ENCODE measurements at regions not wholly inside any gene's neighbourhood (a gene's known extent, or its start where the extent isn't known, plus 50 kb on each side); places are given as distances from the start of the nearest gene placed in this dataset.

- H3K27me3 ChIP-seq (replicated peaks in 1 of 4; ENCODE audit: control insufficient read depth in 3 of 4, extremely low read depth in 1 of 4, insufficient read depth in 3 of 4, low read length in 3 of 4), result no peaks in the 10 kb centered on the region
- no peak for TF ChIP-seq CHD2 (IDR thresholded peaks at IDR 0.05; ENCODE audit: low read length)
- TF ChIP-seq RXRA (IDR thresholded peaks at IDR 0.05; ENCODE audit: insufficient read depth, low read depth, low read length), result 0 out of 2 replicates have a peak, but pooled peaks have one; percentile 15
- no peaks in the 10 kb centered on the region for H3K79me2 ChIP-seq (ENCODE audit: control insufficient read depth in 1 of 2, insufficient read depth in 2 of 2, low read length in 2 of 2)
- FAIRE-seq, result no peak
- H4K5ac ChIP-seq (ENCODE audit: insufficient read length, low read depth, low read length), result no peak overlapping the region
- CTCF ChIA-PET (ENCODE audit: partially characterized antibody), result interaction anchor here (0.9 to 1.6 kb wide), 5 partner anchors 9 to 237 kb away, joined by 3 to 6 read pairs (median 4); no protein-coding TSS in a partner anchor
- POLR2A ChIA-PET (ENCODE audit: partially characterized antibody), result interaction anchor here (0.6 kb wide), 1 partner anchor 412 kb away, joined by 4 read pairs; no protein-coding TSS in a partner anchor
- no peak overlapping the region for H2BK120ac ChIP-seq (replicated peaks; ENCODE audit: low read depth, low read length)
- H2BK12ac ChIP-seq (ENCODE audit: low read depth, low read length), result no peak overlapping the region
- no peak overlapping the region for H2BK5ac ChIP-seq (ENCODE audit: low read depth, low read length)
- no peak overlapping the region for H3K4me3 ChIP-seq (ENCODE audit: extremely low read depth in 1 of 4, insufficient read depth in 2 of 4, low read depth in 3 of 4, low read length in 4 of 4)
- WGBS, 2 experiments (ENCODE audit: extremely low coverage in 1 of 2, insufficient coverage in 1 of 2, insufficient read length in 1 of 2, insufficient replicate concordance in 2 of 2, low coverage in 1 of 2, low lambda C conversion rate in 2 of 2, missing lambda C conversion rate in 1 of 2), result 69% methylated on average over 6 of the region's 6 CpGs; no CpG with 5 or more reads in 1 of the 2 experiments
- no peak overlapping the region for H3K18ac ChIP-seq (ENCODE audit: extremely low read depth, low read length)
- no peak overlapping the region for H2BK15ac ChIP-seq (ENCODE audit: low read length)
- no peaks in the 10 kb centered on the region for H3K79me1 ChIP-seq (ENCODE audit: low read depth, low read length)
- no peak overlapping the region for H3K4ac ChIP-seq (replicated peaks; ENCODE audit: insufficient read length, low read depth, low read length)
- H3K4me1 ChIP-seq (replicated peaks in 1 of 4; ENCODE audit: control insufficient read depth in 3 of 4, insufficient read depth in 4 of 4, low read length in 3 of 4), result peaks cover 0 to 6% (median 1%) of the 10 kb centered on the region in 4 experiments; a peak in 1 of 7 replicates
- H2AFZ ChIP-seq (ENCODE audit: low read length), result peak overlapping the region; percentile 24; the same call in 1 of the 2 replicates
- no peak for DNase-seq (ENCODE audit: low read depth in 1 of 2, low spot score in 2 of 2)
- no peak overlapping the region for H4K91ac ChIP-seq (replicated peaks; ENCODE audit: insufficient read length, low read length)
- H3K36me3 ChIP-seq (ENCODE audit: control insufficient read depth in 2 of 4, insufficient read depth in 4 of 4, low read length in 3 of 4), result no peaks in the 10 kb centered on the region
- no peaks in the 10 kb centered on the region for H3K9me3 ChIP-seq (ENCODE audit: insufficient read depth in 2 of 2, low read depth in 1 of 2, low read length in 1 of 2)
- H4K8ac ChIP-seq (ENCODE audit: extremely low read depth, insufficient read depth, low read length), result no peak overlapping the region
- no peaks in the 10 kb centered on the region for H3K23me2 ChIP-seq (ENCODE audit: low read depth, low read length)
- H3K56ac ChIP-seq (replicated peaks; ENCODE audit: insufficient read length, low read depth, low read length), result no peak overlapping the region
- H3K23ac ChIP-seq (ENCODE audit: insufficient read length), result no peak overlapping the region
- no peak overlapping the region for H3K27ac ChIP-seq (ENCODE audit: low read depth, low read length)
- no peak overlapping the region for H3K9ac ChIP-seq (replicated peaks in 1 of 4; ENCODE audit: extremely low read depth in 1 of 4, low read depth in 3 of 4, low read length in 3 of 4)
- no peak overlapping the region for H2AK5ac ChIP-seq (ENCODE audit: low read depth, low read length)
- H3K14ac ChIP-seq (ENCODE audit: insufficient read length), result no peak overlapping the region
- no peak overlapping the region for H3K4me2 ChIP-seq (ENCODE audit: insufficient read depth in 1 of 2, low read depth in 2 of 2, low read length in 2 of 2)
- H2BK20ac ChIP-seq (ENCODE audit: low read length), result no peak overlapping the region
- no peaks in the 10 kb centered on the region for H4K20me1 ChIP-seq (replicated peaks in 1 of 2; ENCODE audit: control insufficient read depth in 1 of 2, insufficient read depth in 2 of 2, low read length in 2 of 2)
Measured at GRCh38 chr3:17945799-17946399, 203.5 kb upstream of the TBC1D5 start.

All from H1 (cell line).